Activated CD4-positive, alpha-beta T cell treated with anti-CD3 and anti-CD28 coated beads, Interleukin-2, amount 10 ng/mL, durations not matched to agents 24 days and 14 days (primary cell): ENCODE measurements at regions not wholly inside any gene's neighbourhood (a gene's known extent, or its start where the extent isn't known, plus 50 kb on each side); places are given as distances from the start of the nearest gene placed in this dataset.

ENCODE experiments used
- DNase-seq: peaks from one replicate; pipeline ENCODE4 v3.0.0; 2022
- H3K27ac Mint-ChIP-seq: one replicate; pipeline ENCODE4 v1.8.0; 2022; ENCODE audit warnings: mild to moderate bottlenecking, mixed read lengths
- H3K27me3 Mint-ChIP-seq: one replicate; pipeline ENCODE4 v1.8.0; 2022; ENCODE audit warnings: mixed read lengths
- H3K36me3 Mint-ChIP-seq: one replicate; pipeline ENCODE4 v1.8.0; 2022; ENCODE audit warnings: low read depth, mild to moderate bottlenecking, mixed read lengths
- H3K4me1 Mint-ChIP-seq: one replicate; pipeline ENCODE4 v1.8.0; 2021; ENCODE audit warnings: mixed read lengths
- H3K4me3 Mint-ChIP-seq: one replicate; pipeline ENCODE4 v1.8.0; 2022; ENCODE audit warnings: mild to moderate bottlenecking, moderate library complexity, mixed read lengths
- H3K9me3 Mint-ChIP-seq: one replicate; pipeline ENCODE4 v1.8.0; 2021; ENCODE audit warnings: mixed read lengths
- intact Hi-C: fragments of 100-400 bp; cut with micrococcal nuclease; formaldehyde crosslinking; loops from one replicate; pipeline ENCODE4 v1.15.1; 2023

GRCh38 chr15:66924889-66925288 is 140.5 kb upstream of the SMAD3 start:
- no peaks in the 10 kb centered on the region for H3K36me3 Mint-ChIP-seq
- no peak overlapping the region for H3K4me3 Mint-ChIP-seq
- intact Hi-C loops = no loop called here
- peaks cover 5% of the 10 kb centered on the region for H3K9me3 Mint-ChIP-seq
- no peak for DNase-seq
- H3K27me3 Mint-ChIP-seq = peaks cover 30% of the 10 kb centered on the region
- H3K4me1 Mint-ChIP-seq = peaks cover 9% of the 10 kb centered on the region
- no peak overlapping the region for H3K27ac Mint-ChIP-seq

GRCh38 chr15:66925721-66926120 is 139.7 kb upstream of the SMAD3 start:
- H3K27me3 Mint-ChIP-seq = peaks cover 27% of the 10 kb centered on the region
- H3K9me3 Mint-ChIP-seq = peaks cover 5% of the 10 kb centered on the region
- no peaks in the 10 kb centered on the region for H3K36me3 Mint-ChIP-seq
- intact Hi-C loops = no loop called here
- H3K4me1 Mint-ChIP-seq = peaks cover 9% of the 10 kb centered on the region
- no peak overlapping the region for H3K27ac Mint-ChIP-seq
- no peak for DNase-seq
- no peak overlapping the region for H3K4me3 Mint-ChIP-seq

GRCh38 chr15:66927201-66928077 is 138.0 kb upstream of the SMAD3 start:
- peaks cover 19% of the 10 kb centered on the region for H3K27me3 Mint-ChIP-seq
- no peak overlapping the region for H3K27ac Mint-ChIP-seq
- no peak for DNase-seq
- peaks cover under 1% of the 10 kb centered on the region for H3K9me3 Mint-ChIP-seq
- H3K4me3 Mint-ChIP-seq = no peak overlapping the region
- intact Hi-C loops = no loop called here
- H3K36me3 Mint-ChIP-seq = no peaks in the 10 kb centered on the region
- peaks cover 7% of the 10 kb centered on the region for H3K4me1 Mint-ChIP-seq

- peaks cover 7% of the 10 kb centered on the region for H3K9me3 Mint-ChIP-seq
- H3K4me1 Mint-ChIP-seq = peaks cover 5% of the 10 kb centered on the region
- H3K27me3 Mint-ChIP-seq = peaks cover 17% of the 10 kb centered on the region
- H3K36me3 Mint-ChIP-seq = no peaks in the 10 kb centered on the region
- H3K27ac Mint-ChIP-seq = no peak overlapping the region
- no peak for DNase-seq
- intact Hi-C loops = no loop called here
- no peak overlapping the region for H3K4me3 Mint-ChIP-seq
Observed at GRCh38 chr15:66928101-66928500, 137.3 kb upstream of the SMAD3 start.

GRCh38 chr15:66928784-66929183 is 136.6 kb upstream of the SMAD3 start:
- no peaks in the 10 kb centered on the region for H3K4me1 Mint-ChIP-seq
- no peaks in the 10 kb centered on the region for H3K36me3 Mint-ChIP-seq
- no peak overlapping the region for H3K4me3 Mint-ChIP-seq
- intact Hi-C loops = no loop called here
- no peak for DNase-seq
- no peak overlapping the region for H3K27ac Mint-ChIP-seq
- peaks cover 17% of the 10 kb centered on the region for H3K27me3 Mint-ChIP-seq
- peaks cover 14% of the 10 kb centered on the region for H3K9me3 Mint-ChIP-seq

GRCh38 chr15:66929843-66930402 is 135.5 kb upstream of the SMAD3 start:
- Mint-ChIP-seq H3K27me3 (peaks cover 17% of the 10 kb centered on the region), H3K9me3 (peaks cover 18% of the 10 kb centered on the region), H3K27ac (no peak overlapping the region), H3K4me3 (no peak overlapping the region), H3K4me1 (no peaks in the 10 kb centered on the region), H3K36me3 (peaks cover 2% of the 10 kb centered on the region)
- DNase-seq = no peak
- intact Hi-C loops = no loop called here

GRCh38 chr15:66931768-66932633 is 133.4 kb upstream of the SMAD3 start:
- H3K4me1 Mint-ChIP-seq = peaks cover 4% of the 10 kb centered on the region

GRCh38 chr15:66932634-66933024 is 132.8 kb upstream of the SMAD3 start:
- peaks cover 18% of the 10 kb centered on the region for H3K9me3 Mint-ChIP-seq
- H3K27me3 Mint-ChIP-seq = peaks cover 14% of the 10 kb centered on the region

More at GRCh38 chr15:66931768-66932633, 133.4 kb upstream of the SMAD3 start:
- intact Hi-C loops = no loop called here
- H3K4me3 Mint-ChIP-seq = no peak overlapping the region
- H3K9me3 Mint-ChIP-seq = peaks cover 18% of the 10 kb centered on the region
- H3K27me3 Mint-ChIP-seq = peaks cover 16% of the 10 kb centered on the region
- no peak overlapping the region for H3K27ac Mint-ChIP-seq
- DNase-seq = no peak
- H3K36me3 Mint-ChIP-seq = peaks cover 2% of the 10 kb centered on the region

GRCh38 chr15:66933932-66934867 is 131.2 kb upstream of the SMAD3 start:
- peaks cover 5% of the 10 kb centered on the region for H3K27me3 Mint-ChIP-seq
- H3K4me1 Mint-ChIP-seq = peaks cover 4% of the 10 kb centered on the region
- intact Hi-C loops = no loop called here
- peaks cover 18% of the 10 kb centered on the region for H3K9me3 Mint-ChIP-seq
- no peak for DNase-seq
- peaks cover 2% of the 10 kb centered on the region for H3K36me3 Mint-ChIP-seq
- H3K27ac Mint-ChIP-seq = no peak overlapping the region
- no peak overlapping the region for H3K4me3 Mint-ChIP-seq

More at GRCh38 chr15:66932634-66933024, 132.8 kb upstream of the SMAD3 start:
- no peak overlapping the region for H3K4me3 Mint-ChIP-seq
- H3K4me1 Mint-ChIP-seq = peaks cover 4% of the 10 kb centered on the region
- H3K36me3 Mint-ChIP-seq = peaks cover 2% of the 10 kb centered on the region
- no peak overlapping the region for H3K27ac Mint-ChIP-seq
- intact Hi-C loops = no loop called here
- DNase-seq = no peak

- H3K4me1 Mint-ChIP-seq = peaks cover 4% of the 10 kb centered on the region
- intact Hi-C loops = no loop called here
- no peak overlapping the region for H3K27ac Mint-ChIP-seq
- H3K27me3 Mint-ChIP-seq = peaks cover 3% of the 10 kb centered on the region
- DNase-seq = no peak
- no peak overlapping the region for H3K4me3 Mint-ChIP-seq
- H3K9me3 Mint-ChIP-seq = peaks cover 18% of the 10 kb centered on the region
- peaks cover 2% of the 10 kb centered on the region for H3K36me3 Mint-ChIP-seq
Observed at GRCh38 chr15:66934868-66935520, 130.4 kb upstream of the SMAD3 start.

GRCh38 chr15:66935688-66936087 is 129.7 kb upstream of the SMAD3 start:
- intact Hi-C loops = no loop called here
- peaks cover 11% of the 10 kb centered on the region for H3K4me1 Mint-ChIP-seq
- peaks cover 2% of the 10 kb centered on the region for H3K36me3 Mint-ChIP-seq
- H3K4me3 Mint-ChIP-seq = peak overlapping the region; percentile 34
- peaks cover 2% of the 10 kb centered on the region for H3K27me3 Mint-ChIP-seq
- H3K9me3 Mint-ChIP-seq = peaks cover 18% of the 10 kb centered on the region
- H3K27ac Mint-ChIP-seq = no peak overlapping the region
- no peak for DNase-seq

GRCh38 chr15:66936109-66936860 is 129.1 kb upstream of the SMAD3 start:
- H3K27me3 Mint-ChIP-seq = no peaks in the 10 kb centered on the region
- peaks cover 2% of the 10 kb centered on the region for H3K36me3 Mint-ChIP-seq
- H3K27ac Mint-ChIP-seq = no peak overlapping the region

More at GRCh38 chr15:66936109-66936860, 129.1 kb upstream of the SMAD3 start:
- peaks cover 18% of the 10 kb centered on the region for H3K9me3 Mint-ChIP-seq
- H3K4me3 Mint-ChIP-seq = peak overlapping the region; percentile 36
- DNase-seq = no peak
- peaks cover 11% of the 10 kb centered on the region for H3K4me1 Mint-ChIP-seq
- intact Hi-C loops = no loop called here
